B cell (primary cell): ENCODE measurements at regions not wholly inside any gene's neighbourhood (a gene's known extent, or its start where the extent isn't known, plus 50 kb on each side); places are given as distances from the start of the nearest gene placed in this dataset.
A peak's percentile ranks its signal among the peaks of the same experiment; 100 is the strongest.

Experiments used
- ATAC-seq: fragments of 200-7000 bp; cut with Tn5 transposase; one replicate; pipeline ENCODE4 v1.10.0; 2021; ENCODE audit warnings: low read depth, mild to moderate bottlenecking, moderate number of reproducible peaks, moderate library complexity
- CTCF ChIA-PET: fragments of 350-600 bp; sonication (Branson Sonifier 250); formaldehyde crosslinking; loops from one replicate; lab custom pipeline; 2021; ENCODE audit warnings: antibody characterized with exemption, inconsistent platforms; lab: Charles Lee
- POLR2A ChIA-PET: fragments of 350-600 bp; sonication (Branson Sonifier 250); formaldehyde crosslinking; loops from one replicate; lab custom pipeline; 2021; ENCODE audit warnings: antibody characterized with exemption; lab: Charles Lee
- DNase-seq: peaks from one replicate; pipeline ENCODE4 v3.0.0; 2013
- H2AFZ ChIP-seq: 2 replicates; pipeline ENCODE4 v1.6.1; 2012; ENCODE audit warnings: mild to moderate bottlenecking, low read depth, low read length; ENCODE audit not compliant: insufficient read depth, poor library complexity, severe bottlenecking
- H3K27ac ChIP-seq, 2 donors: 1 replicate in 1 of 2; 2 replicates in 1 of 2; pipeline ENCODE4 v1.5.1; 2012 to 2013; ENCODE audit warnings: low read length in 2 of 2, mild to moderate bottlenecking in 2 of 2, moderate library complexity in 1 of 2
- H3K27me3 ChIP-seq, 4 experiments: fragments of 200-600 bp in 1 of 4; sonication (generic) in 1 of 4; replicated peaks in 1 of 4; 1 replicate in 2 of 4; 2 replicates in 2 of 4; pipeline versions ENCODE4 v1.6.1 to v1.7.0; 2013 to 2016; ENCODE audit warnings: low read length in 3 of 4, mild to moderate bottlenecking in 2 of 4, mixed read lengths in 1 of 4, moderate library complexity in 1 of 4; ENCODE audit not compliant: insufficient read depth in 4 of 4, control insufficient read depth in 3 of 4; ENCODE audit errors: control extremely low read depth in 1 of 4
- H3K36me3 ChIP-seq, 2 experiments: replicated peaks in 1 of 2; 1 replicate in 1 of 2; 2 replicates in 1 of 2; pipeline versions ENCODE4 v1.6.1 to v1.7.1; 2013; ENCODE audit warnings: low read length in 1 of 2; ENCODE audit not compliant: insufficient read depth in 2 of 2, control insufficient read depth in 1 of 2; ENCODE audit errors: control extremely low read depth in 1 of 2, extremely low read depth in 1 of 2
- H3K4me1 ChIP-seq, 2 donors: fragments of 200-600 bp in 1 of 2; sonication (generic) in 1 of 2; 1 replicate in 1 of 2; 2 replicates in 1 of 2; pipeline versions ENCODE4 v1.5.1 to v1.6.1; 2013 to 2017; ENCODE audit warnings: low read length in 2 of 2; ENCODE audit not compliant: control insufficient read depth in 2 of 2, insufficient read depth in 2 of 2
- H3K4me2 ChIP-seq: replicated peaks from 2 replicates; pipeline ENCODE3; 2012; ENCODE audit warnings: mild to moderate bottlenecking, low read depth, low read length; ENCODE audit not compliant: poor library complexity, severe bottlenecking
- H3K4me3 ChIP-seq, 5 experiments: fragments of 200-600 bp in 1 of 5; sonication (generic) in 1 of 5; 1 replicate in 3 of 5; 2 replicates in 2 of 5; pipeline versions ENCODE4 v1.5.1 to v1.7.0; 2011 to 2016; ENCODE audit warnings: low read length in 4 of 5, mild to moderate bottlenecking in 4 of 5, low read depth in 2 of 5, control low read depth in 1 of 5, moderate library complexity in 1 of 5; ENCODE audit not compliant: insufficient read depth in 1 of 5; ENCODE audit errors: control extremely low read depth in 1 of 5, extremely low read depth in 1 of 5
- H3K79me2 ChIP-seq: fragments of 200-600 bp; sonication (generic); one replicate; pipeline ENCODE4 v1.6.0; 2016; ENCODE audit warnings: low read length; ENCODE audit not compliant: control insufficient read depth, insufficient read depth
- H3K9ac ChIP-seq: fragments of 200-600 bp; sonication (generic); 2 replicates; pipeline ENCODE4 v1.6.1; 2017; ENCODE audit warnings: mild to moderate bottlenecking, low read length, moderate library complexity
- H3K9me3 ChIP-seq, 3 donors: one replicate each; pipeline versions ENCODE4 v1.6.1 to v1.7.1; 2013; ENCODE audit warnings: low read length in 2 of 3; ENCODE audit not compliant: control insufficient read depth in 2 of 3, insufficient read depth in 1 of 3; ENCODE audit errors: control extremely low read depth in 1 of 3
- H4K20me1 ChIP-seq: 2 replicates; pipeline ENCODE4 v1.6.0; 2012; ENCODE audit warnings: mild to moderate bottlenecking, low read length; ENCODE audit not compliant: insufficient read depth, control insufficient read depth, poor library complexity, severe bottlenecking
- H3K27ac Mint-ChIP-seq: one replicate; pipeline ENCODE4 v1.8.0; 2021; ENCODE audit warnings: mixed read lengths
- H3K27me3 Mint-ChIP-seq: one replicate; pipeline ENCODE4 v1.8.0; 2021; ENCODE audit warnings: mixed read lengths
- H3K4me1 Mint-ChIP-seq: one replicate; pipeline ENCODE4 v1.8.0; 2021; ENCODE audit warnings: mixed read lengths
- H3K4me3 Mint-ChIP-seq: one replicate; pipeline ENCODE4 v1.8.0; 2021; ENCODE audit warnings: mixed read lengths
- H3K9me3 Mint-ChIP-seq: one replicate; pipeline ENCODE4 v1.8.0; 2022; ENCODE audit warnings: mixed read lengths; ENCODE audit not compliant: insufficient read depth
- CTCF ChIP-seq: fragments of 200-600 bp; IDR thresholded peaks from one replicate; pipeline ENCODE4 v1.8.0; 2022; ENCODE audit warnings: antibody characterized with exemption, mild to moderate bottlenecking
- EZH2 ChIP-seq: IDR thresholded peaks from 2 replicates; pipeline ENCODE4 v1.6.1; 2012; ENCODE audit warnings: borderline replicate concordance, low read depth, mild to moderate bottlenecking, moderate library complexity, low read length; ENCODE audit not compliant: insufficient read depth, poor library complexity, severe bottlenecking
- WGBS: methylation state at CpG from one replicate; pipeline ENCODE4 v1.1.5; 2013; ENCODE audit warnings: missing lambda C conversion rate; ENCODE audit not compliant: insufficient coverage; 5-methylcytosine and 5-hydroxymethylcytosine counted together
- intact Hi-C: fragments of 100-400 bp; cut with micrococcal nuclease; formaldehyde crosslinking; loops from one replicate; pipeline ENCODE4 v1.10.0; 2022

GRCh38 chr2:43005975-43006833 is 213.8 kb upstream of the HAAO start:
- intact Hi-C loops, result no loop called here
- POLR2A ChIA-PET, result interaction anchor here (0.7 kb wide), 1 partner anchor 100 kb away, joined by 3 read pairs; no protein-coding TSS in a partner anchor
- Histone ChIP-seq H3K27me3 (peaks cover 0 to 20% (median under 1%) of the 10 kb centered on the region in 4 experiments), H4K20me1 (no peaks in the 10 kb centered on the region), H3K36me3 (no peaks in the 10 kb centered on the region), H3K27ac (no peak overlapping the region), H2AFZ (peak overlapping the region; percentile 47), H3K4me1 (no peaks in the 10 kb centered on the region), H3K9me3 (peaks cover 0 to 26% (median 3%) of the 10 kb centered on the region in 3 donors), H3K4me3 (no peak overlapping the region), H3K79me2 (no peaks in the 10 kb centered on the region), H3K4me2 (no peak overlapping the region), H3K9ac (no peak overlapping the region)
- WGBS, result 35% methylated on average over 12 of the region's 13 CpGs
- no peak overlapping the region for H3K27ac Mint-ChIP-seq
- no peak for TF ChIP-seq EZH2
- TF ChIP-seq CTCF, result no peak
- H3K27me3 Mint-ChIP-seq, result peaks cover 24% of the 10 kb centered on the region
- CTCF ChIA-PET, result no interaction called here
- peaks cover 1% of the 10 kb centered on the region for H3K4me1 Mint-ChIP-seq
- DNase-seq (no peak), ATAC-seq (no peak)
- H3K4me3 Mint-ChIP-seq, result no peak overlapping the region
- peaks cover 6% of the 10 kb centered on the region for H3K9me3 Mint-ChIP-seq
